GM19372 (cell line): ENCODE measurements at regions not wholly inside any gene's neighbourhood (a gene's known extent, or its start where the extent isn't known, plus 50 kb on each side); places are given as distances from the start of the nearest gene placed in this dataset.

ENCODE experiments used
- ATAC-seq: cut with Tn5 transposase; IDR thresholded peaks from one replicate; pipeline ENCODE4 v1.9.1; 2021; ENCODE audit warnings: mild to moderate bottlenecking, low read depth, moderate library complexity; ENCODE audit not compliant: unreplicated experiment

DNA sequence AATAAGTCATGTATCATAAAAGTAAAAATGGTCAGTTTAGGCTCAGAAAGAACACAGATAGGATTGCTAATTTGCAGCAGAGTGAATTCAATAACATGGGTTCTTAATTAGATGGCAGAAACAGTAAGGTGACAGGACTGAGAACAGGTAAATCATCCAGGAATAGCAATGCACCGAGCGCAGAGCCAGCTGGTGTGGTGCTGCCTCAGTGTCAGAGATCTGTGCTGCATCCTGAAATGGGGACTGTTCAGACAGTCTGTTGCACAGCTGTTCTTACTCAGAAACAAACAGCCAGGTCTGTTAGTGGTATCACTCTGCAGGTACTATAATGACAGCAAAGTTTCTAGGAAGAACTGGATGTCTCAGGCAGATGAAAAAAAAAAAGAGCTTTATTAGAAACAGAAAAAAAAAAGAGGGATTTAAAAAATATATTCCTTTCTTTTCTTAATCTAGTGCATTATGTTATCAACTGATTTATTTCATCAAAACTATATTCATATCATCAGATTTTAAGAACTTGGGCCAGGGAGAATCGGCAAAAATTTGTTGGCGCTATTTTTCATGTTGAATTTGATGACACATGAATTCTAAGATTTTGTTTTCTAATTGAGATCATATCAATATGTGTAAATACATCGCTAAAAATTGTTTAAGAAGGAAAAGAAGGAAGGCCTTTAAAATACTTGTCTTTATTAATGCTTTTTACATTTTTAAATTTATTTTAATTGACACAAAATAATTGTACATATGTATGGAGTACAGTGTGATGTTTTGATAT lies 501.8 kb downstream of the PRKD1 start:
- no peak for ATAC-seq

DNA sequence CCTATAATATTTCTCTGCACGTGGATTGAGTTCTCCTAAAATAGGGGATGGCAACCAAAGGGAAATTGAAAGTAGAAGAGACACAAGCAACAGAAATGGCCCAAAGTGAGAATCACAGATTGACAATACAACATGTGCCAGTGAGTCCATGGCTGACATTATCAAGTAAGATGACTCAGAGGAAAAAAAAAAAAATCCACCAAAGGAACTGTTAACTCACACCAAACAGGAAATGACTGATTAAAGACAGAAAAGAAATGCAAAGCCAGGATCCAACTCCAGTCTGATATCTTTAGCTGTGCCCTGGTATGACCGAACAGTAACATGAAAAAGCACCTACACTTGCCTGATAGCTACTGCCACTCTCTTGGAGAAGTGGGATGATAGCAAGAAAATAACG lies 485.0 kb downstream of the PRKD1 start:
- ATAC-seq = no peak

DNA sequence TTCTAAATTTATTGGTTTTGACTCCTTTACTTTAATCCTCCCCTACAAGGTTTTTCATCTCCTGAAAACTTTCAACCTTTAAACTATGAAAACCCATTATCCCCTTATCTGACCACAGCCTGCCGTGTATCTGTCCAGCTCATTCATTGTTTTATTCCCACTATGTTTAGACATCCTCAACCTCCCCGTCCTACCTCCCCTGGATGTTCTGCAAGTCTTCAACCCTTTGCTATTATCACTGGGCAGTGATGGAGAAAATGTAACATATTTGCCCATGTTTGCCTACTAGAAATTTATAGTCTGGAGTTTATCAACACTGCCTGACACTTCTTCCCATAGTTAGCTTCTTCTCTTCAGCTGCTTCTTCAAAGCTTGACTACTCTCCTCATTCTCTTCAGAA lies 483.4 kb downstream of the PRKD1 start:
- ATAC-seq = no peak

DNA sequence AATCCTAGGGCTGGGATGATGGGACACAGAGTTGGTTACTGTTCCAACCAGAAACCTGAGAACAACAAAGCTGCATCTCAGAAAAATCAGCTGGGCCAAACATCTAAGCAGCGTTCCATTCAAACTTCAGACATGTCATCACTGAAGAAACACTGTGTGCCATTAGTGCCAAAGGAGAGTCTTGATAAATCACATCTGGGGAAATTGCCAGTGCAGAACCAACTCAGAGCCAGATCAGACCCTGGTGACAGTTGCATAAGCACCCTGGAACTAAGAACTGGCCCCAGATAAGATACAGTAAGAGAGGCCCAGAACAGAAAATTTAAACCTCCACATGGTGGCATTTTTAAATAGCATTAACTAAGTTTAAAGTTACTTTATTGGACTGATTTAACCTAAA lies 482.8 kb downstream of the PRKD1 start:
- ATAC-seq = no peak

DNA sequence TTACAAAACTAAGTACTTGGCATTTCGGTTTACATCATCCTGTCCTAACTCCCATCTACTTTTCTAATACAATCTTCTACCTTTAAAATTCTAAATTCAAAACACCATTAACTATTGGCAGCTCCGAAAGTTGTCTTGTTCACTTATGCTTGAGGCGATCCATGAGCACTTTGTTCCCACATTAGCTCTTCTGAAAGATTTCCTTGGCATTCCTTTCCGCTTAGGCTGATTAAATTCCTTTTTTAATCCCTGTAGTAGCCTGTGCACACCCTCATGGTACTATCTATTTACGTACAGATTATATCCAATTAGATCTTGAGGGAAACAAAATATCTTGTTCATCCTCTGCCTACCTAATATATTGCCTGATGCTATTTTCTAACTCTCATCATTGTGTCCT lies 480.7 kb downstream of the PRKD1 start:
- no peak for ATAC-seq

DNA sequence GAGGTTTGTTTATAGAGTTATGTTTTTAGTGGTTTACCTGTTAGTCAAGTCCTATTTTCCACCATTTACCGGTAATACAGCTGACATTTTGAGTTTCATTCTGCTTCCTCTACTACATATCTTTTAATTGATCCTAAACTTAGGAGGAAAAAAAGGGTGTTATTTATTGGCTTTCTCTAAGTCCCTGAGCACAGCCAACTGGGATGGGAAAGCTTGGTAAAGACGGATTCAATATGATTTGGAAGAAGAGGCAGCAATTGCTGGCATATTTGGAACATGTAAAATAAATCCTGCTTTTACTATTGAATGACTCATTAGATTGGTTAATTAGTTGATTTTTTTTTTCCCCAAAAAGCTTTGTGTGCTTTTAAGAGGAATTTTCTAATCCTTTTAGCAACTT lies 475.7 kb downstream of the PRKD1 start:
- no peak for ATAC-seq

DNA sequence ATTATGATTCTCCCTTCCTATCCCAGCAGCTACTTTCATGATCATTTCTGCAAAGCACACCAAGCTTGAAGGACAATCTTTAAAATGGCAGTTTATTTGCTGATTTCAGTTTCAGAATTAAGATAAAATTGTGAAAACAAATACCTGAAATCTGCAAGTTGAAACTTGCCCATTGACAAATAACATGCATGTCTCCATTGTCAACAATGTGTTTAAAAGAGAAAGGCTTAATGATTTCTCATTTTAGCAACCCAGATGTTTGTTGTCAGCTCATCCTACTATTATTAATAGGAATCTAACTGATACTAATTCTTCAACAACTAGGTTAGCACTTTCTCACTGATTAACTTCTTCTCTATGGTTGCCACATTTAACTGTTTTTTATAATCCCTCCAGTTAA lies 474.6 kb downstream of the PRKD1 start:
- ATAC-seq = no peak

DNA sequence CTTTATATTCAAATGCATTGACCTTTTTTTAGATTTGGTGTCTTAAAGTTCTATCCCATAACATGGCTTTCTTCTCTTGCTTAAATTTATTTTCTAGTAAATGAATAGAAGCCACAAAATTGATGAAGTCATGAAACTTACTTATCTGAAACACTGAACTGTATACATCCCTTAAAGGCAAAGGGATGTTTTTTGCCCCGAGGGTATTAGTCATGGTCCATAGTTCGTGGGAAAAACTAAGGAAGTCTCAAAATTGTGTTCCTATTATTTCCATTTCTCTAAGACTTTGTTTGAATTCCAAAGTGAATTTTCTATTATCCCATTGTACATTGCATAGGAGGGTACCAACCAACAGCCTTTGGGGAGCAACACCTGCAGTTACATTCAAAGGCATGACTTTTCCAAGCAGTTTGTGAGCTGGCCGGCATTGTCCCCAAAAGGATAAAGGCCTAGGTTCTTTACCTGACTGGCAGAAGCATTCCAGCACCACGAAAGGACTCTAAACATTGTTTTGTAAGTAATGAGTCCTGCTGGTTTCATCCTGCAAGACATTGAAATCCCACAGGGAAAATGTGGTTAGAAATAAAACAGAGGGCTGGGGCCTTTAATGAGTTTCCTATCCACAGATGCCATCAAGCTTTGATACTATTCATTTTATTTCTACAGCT lies 473.5 kb downstream of the PRKD1 start:
- no peak for ATAC-seq

DNA sequence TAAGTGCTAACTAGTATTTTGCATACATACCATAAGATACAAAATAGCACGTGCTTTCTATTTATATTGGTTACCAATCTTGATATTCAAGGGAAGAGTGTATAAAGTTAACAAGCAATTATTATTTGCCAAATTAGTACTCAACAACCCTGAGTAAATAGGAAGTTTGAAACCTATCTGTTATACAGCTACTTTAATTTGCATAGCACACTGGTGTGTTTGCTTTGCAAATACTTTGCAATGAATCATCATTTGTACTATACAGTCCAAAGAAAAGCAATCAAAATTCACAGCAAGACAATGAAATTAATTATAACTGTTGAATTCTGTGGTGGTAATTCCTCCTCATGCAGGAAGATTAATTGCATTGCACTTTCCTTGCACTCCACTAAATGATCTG lies 469.1 kb downstream of the PRKD1 start:
- ATAC-seq = no peak

DNA sequence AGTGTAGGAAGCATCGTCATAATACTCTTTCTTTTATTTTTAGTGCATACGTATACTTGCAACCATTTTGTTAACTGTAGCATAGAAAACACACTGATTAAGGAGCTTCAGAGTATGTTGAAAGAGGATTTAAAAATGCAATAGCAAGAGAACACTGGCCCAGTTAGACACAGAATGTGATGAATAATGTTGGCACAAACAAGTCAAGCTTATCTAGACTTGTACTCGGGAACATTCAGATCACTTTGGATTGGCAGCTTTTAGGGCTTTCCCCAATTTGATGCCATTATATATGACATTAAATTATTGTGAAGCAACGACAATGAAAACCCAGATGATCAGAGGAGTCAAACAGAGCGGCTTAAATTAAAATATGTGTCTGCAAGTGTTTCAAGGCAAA lies 468.1 kb downstream of the PRKD1 start:
- ATAC-seq = no peak

DNA sequence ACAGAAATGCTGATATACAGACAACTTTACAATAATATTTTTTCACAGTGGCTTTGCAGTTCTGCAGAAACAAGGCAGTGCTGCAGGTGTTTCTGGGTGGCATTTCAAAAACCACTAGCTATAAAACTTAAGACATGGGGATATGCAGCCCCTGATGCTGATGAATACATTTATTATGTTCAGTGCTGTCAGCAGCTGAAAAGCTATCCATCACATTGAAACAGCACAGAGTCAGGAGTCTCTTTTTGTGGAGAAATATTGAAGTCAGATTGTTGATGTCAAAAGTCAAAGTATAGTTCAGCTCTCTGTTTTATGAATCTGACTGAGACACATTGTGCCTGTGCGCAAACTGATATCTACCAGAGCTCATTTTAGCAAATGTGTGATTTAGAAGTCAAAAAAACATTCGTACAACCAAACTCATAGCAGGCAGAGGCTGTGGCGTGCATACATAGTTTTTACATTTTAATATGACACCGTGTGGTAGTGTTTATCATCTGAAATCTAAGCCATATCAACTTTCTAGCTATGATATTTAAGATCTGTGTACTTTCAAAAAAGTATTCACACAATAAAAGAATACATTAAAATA lies 467.6 kb downstream of the PRKD1 start:
- ATAC-seq = no peak

DNA sequence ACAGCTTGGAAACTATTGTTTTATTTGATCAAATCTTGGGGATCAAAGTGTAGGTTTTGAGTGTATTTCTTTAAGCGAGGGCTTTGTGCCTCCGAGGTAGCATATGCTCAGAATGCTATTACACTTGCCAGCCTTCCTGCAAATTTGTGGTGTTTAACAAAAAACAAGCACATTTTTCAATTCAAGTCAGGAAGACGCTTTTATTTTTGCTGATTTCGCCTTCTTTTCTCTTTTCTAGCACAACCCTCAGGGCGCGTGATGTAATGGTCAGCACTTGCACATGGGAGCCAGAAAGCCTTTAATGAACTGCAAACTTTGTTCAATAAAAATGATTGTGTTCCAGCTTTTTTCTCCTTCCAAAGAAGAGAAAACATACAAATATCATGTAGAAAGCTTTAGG lies 466.5 kb downstream of the PRKD1 start:
- ATAC-seq = no peak

DNA sequence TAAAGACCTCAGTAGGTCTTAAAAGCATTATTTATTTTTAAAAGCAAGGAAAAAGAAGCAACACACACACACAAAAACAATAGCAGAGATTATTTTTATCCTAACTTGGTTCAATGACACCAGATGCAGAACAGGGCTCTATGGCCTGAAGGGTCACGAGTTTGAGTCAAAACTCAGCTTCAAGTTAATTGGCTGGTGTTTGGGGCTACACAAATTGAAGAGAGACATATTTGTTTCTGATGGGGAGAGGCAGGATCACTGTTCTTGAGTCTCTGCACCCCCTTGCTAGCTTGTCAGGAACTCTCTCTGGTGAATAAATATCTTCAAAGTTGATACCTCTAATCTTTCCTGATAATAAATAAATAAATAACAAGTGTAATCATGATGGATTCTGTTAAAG lies 466.1 kb downstream of the PRKD1 start:
- ATAC-seq = no peak

DNA sequence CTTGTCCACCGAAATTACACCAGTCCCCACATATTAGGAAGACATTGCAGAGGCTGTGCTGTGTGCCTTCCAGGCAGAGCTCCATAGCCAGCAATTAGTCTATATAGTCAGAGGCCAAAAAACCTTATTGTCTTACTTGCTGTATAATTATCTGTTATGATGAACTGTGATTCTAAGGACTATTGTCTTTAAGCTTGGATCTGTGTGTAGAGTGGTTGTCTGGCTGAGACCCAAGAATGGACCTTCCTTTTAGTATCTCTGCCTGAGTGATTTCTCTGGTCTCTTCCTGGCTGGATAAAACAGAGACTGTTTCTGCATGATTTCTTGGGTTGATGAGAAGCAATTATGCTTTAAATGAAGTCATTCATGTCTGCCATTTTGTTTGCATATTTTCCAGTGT lies 465.3 kb downstream of the PRKD1 start:
- no peak for ATAC-seq

DNA sequence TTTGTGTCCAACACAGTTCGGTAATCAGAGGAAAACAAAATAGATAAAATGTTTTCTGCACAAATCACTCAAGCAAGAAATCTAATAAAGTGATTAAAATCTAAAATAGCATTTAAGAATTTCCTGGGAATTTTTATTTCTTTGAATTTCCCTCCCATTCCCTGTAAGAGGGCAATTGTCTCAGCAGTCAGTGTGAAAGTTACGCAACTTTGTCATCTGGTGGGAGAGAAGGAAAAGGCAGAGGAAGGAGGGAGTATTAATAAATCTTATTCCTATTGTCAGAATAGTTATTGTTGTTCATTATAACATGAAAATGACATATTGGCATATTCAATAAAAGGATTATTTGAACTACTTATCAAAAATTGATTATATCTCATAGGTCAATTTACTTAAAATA lies 464.9 kb downstream of the PRKD1 start:
- no peak for ATAC-seq

DNA sequence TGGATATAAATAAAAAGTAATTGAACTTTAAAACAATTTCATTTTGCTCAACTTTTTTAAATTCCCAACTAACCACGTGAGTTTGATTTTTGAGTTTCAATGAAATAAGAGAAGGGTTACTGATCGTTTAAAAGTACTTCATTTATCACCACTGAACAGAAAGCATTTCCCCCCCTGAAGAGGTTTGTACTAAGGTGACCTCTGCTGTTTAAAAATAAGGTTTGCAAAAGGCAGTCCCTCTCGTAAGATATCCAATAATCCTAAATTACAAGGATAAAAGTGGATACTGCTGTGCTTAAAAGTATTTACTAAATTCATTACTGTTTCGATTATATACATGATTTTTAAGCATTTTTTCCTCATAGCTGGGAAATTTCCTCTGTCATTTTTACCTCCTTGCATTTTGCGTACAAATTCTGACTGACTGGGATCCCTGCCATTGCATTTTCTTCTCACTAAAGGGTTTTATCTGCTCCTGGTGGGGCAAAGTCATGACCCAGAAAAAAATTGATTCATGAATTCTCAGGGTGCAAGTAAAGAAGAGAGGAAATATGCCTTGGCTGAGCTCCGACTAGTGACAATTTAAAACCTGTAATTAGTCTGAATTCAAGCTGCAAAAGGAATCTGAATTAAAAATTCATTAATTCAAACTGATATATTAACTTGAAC lies 463.8 kb downstream of the PRKD1 start:
- no peak for ATAC-seq

DNA sequence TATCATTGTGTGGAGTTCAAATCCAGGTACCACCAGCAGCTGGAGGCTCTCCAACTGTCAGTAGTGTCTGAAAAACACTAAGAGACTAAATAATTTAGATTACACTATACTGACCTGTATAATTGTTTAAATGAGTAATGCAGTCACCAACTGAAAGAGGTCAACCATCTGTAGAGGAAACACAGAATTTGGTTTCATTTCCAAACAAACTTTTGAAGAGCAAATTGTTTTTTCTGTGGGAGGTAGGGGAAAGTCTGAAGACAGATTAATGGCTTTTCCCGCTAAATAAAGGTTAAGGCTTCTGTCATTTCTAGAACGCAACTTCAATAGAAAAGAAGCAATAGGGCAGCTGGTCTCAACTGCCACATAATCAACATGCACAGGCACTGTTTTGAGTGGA lies 462.6 kb downstream of the PRKD1 start:
- no peak for ATAC-seq

DNA sequence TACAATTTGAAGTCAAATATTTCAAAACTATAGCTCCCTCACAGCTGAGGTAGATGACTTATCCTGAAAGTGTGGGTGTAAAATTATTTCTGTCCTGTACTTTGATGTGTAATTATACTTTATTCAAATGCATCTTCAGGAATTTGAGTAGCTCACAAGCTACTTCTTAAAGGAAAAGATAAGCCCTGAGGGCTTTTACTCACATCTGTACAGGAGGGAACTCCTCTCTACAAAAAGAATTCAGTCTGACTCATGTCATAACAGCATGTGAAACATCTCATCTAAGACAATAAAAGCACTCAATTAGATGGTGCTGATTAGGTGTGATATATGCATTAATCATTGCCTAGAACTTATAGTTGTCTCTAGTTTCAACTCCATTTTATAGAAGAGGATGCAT lies 452.0 kb downstream of the PRKD1 start:
- ATAC-seq = no peak

DNA sequence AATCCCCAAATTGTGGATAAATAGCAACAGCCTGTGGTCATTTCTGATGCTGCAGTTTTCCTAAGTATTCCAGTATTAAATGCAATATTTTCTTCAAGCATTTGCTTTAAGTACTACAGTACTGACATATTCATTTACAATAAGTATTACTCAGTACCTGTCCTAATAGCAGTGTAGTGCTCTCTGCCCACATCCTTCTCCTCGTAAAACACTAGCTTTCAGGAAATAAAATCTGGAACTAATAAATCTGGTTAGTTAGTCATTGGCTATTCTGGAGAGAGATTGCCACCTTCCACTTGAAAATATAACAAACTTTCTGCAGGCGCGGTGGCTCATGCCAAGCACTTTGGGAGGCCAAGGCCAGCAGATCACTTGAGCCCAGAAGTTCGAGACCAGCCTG lies 441.5 kb downstream of the PRKD1 start:
- ATAC-seq = no peak

DNA sequence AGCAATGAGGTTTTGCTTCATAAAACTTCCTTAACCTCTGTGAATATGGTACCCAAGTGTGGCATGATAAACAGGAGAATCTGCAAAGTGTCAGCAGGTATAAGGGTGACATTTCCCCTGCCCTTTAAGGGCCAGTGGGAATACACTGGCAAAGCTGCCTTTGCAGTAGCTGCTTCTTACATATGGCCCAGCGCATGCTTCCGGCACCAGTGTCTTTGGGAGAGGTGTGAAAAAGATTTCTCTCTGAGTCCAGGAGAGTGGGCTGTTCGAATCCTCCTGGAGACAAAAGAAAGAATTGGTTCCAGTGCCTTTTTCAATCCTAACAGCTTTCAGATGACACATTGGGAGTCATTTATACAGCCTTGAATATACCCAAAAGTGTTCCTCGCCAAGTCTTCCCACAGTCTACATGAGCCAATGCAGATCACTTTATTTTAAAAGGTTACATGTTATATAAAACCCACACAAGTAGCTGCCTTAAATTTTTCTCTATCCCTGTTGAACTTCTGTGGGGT lies 437.7 kb downstream of the PRKD1 start:
- no peak for ATAC-seq

DNA sequence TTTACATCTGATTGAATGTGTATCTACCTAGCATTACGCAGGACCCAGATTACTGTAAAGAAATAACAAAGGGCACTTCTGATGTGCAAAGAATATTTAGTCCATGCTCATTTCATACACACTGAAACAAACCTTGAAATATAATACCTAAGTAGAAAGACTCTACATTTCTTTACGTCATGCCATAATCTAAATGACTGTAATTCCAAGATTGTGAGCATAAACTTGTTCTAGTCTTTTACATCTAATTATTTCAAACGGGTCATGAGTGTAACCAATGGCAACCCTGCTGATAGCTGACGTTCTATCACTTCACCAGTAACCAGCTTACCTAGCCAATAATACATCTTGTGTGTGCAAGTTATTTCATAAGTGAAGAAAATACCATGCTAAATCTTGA lies 433.8 kb downstream of the PRKD1 start:
- ATAC-seq = no peak
